Choroid plexus epithelial cell (primary cell): ENCODE measurements at regions not wholly inside any gene's neighbourhood (a gene's known extent, or its start where the extent isn't known, plus 50 kb on each side); places are given as distances from the start of the nearest gene placed in this dataset.

Experiments
- DNase-seq: peaks from one replicate; pipeline ENCODE4 v3.0.0-alpha.2; 2010; ENCODE audit warnings: low read depth
- H3K4me3 ChIP-seq: 2 replicates; pipeline ENCODE4 v1.5.1; 2011; ENCODE audit warnings: low read depth, mild to moderate bottlenecking, control low read depth, low read length, moderate library complexity
- TF ChIP-seq, protein P1 (sequence below): conservative IDR thresholded peaks from 2 replicates; pipeline ENCODE4 v1.5.1; 2011; ENCODE audit warnings: low read depth, mild to moderate bottlenecking, control low read depth, inconsistent platforms, low read length, moderate library complexity

- no peak for DNase-seq
- no peak overlapping the region for H3K4me3 ChIP-seq
- TF ChIP-seq, protein P1, sequence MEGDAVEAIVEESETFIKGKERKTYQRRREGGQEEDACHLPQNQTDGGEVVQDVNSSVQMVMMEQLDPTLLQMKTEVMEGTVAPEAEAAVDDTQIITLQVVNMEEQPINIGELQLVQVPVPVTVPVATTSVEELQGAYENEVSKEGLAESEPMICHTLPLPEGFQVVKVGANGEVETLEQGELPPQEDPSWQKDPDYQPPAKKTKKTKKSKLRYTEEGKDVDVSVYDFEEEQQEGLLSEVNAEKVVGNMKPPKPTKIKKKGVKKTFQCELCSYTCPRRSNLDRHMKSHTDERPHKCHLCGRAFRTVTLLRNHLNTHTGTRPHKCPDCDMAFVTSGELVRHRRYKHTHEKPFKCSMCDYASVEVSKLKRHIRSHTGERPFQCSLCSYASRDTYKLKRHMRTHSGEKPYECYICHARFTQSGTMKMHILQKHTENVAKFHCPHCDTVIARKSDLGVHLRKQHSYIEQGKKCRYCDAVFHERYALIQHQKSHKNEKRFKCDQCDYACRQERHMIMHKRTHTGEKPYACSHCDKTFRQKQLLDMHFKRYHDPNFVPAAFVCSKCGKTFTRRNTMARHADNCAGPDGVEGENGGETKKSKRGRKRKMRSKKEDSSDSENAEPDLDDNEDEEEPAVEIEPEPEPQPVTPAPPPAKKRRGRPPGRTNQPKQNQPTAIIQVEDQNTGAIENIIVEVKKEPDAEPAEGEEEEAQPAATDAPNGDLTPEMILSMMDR = no peak
Observed at GRCh38 chr7:142698429-142698828, 50.8 kb upstream of the PRSS1 start.

DNA sequence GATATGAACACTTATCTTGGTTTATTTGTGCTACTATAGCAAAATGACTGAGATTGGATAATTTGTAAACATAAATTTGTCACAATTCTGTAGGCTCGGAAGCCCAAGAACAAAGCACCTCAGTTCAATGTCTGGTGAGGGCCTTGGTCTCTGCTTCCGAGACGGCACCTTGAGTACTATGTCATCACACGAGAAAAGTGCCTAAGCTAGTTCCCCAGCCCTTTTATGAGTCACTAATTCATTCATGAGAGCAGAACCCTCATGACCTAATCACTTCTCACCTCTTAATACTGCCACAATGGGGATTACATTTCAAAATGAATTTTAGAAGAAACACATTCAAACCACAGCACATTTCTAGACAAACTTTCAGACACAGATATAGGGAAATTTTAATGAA lies 52.0 kb upstream of the PRSS1 start:
- no peak overlapping the region for H3K4me3 ChIP-seq
- DNase-seq = no peak
- TF ChIP-seq, protein P1 = no peak

DNA sequence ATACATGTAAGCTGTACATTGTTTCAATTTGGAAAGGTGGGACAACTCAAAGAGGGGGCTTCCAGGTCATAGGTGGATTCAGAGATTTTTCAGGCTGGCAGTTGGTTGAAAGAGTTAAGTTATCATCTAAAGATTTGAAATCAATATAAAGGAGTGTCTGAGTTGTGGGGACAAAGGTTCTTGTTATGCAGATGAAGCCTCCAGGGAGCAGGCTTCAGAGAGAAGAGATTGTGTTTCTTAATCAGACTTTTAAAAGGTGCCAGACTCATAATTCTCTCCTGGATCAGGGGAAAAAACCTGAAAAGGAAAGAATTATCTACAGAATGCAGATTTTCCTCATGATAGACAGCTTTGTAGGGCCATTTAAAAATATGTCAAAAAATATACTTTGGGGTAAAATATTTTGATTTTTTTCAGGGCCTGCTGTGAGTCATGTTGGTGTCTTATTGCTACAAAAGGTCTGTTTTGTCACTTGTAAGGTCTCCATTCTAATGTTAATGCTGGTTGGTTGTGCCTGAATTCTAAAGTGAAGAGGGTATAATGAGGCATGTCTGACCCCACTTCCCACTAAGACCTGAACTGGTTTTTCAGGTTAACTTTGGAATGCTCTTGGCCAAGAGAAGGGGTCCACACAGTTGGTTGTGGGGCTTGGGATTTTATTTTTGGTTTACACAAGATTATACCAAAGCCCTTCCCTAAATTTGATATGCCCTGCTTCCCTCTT lies 52.7 kb upstream of the PRSS1 start:
- H3K4me3 ChIP-seq = no peak overlapping the region
- TF ChIP-seq, protein P1 = no peak
- no peak for DNase-seq

- TF ChIP-seq, protein P1 = no peak
- DNase-seq = no peak
- no peak overlapping the region for H3K4me3 ChIP-seq
Observed at GRCh38 chr7:142693911-142694310, 55.4 kb upstream of the PRSS1 start.

DNA sequence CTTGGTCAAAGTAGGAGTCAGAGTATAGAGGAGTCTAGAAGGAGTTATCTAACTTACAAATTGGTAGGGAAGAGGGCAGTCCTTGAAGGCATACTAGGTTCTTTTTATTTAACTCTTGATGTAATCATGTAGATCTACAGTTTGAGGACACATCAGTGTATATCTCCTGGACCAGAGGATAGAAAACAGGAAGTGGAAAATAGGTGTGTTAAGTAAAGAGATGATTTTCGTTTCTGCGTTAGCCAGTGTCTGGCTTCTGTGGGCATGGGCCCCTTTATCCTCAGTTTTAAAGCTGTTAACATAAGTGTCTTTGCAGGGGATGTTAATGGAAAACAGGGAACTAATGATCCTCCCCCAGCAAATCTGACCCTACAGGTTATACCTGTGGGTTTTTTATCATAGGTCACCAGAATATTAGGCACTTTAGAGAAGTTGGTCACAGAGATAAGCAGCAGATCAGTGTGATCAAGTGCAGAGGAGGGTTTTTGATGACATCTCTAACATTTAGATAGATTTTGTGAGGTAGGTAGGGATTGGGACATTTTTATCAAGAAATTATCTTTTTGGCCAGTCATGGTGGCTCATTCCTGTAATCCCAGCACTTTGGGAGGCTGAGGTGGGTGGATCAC lies 58.6 kb upstream of the PRSS1 start:
- no peak for DNase-seq
- no peak overlapping the region for H3K4me3 ChIP-seq
- TF ChIP-seq, protein P1 = no peak

DNA sequence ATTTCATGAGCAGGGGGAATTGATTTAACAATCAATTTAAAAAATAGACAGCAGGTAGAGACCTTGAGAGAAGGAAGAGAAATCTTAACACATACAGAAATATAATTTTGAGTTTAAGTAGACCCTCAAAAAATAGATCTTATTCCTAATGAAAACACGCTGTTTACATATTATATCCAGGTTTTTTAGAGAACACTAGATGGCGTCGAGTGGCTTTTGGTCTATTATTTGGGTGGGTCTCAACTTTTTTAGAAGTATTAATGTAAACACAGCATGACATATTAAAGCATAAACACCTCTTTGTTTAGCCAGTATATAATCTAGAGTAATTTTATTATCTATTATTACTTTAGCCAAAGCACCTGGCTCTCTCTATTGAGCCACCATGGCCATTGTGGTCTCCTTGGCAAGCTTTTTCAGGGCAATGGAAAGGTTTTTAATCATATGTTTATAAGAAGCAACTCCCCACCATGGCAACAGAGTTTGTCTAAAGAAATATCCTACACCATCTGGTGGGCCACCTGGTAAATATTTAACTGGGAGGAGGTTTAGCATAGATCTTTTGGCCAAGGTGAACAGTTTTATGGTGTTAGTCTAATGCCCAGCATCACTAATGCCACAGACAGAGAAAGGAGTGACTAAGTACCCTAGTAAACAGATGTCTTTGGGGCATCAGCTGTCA lies 59.7 kb upstream of the PRSS1 start:
- H3K4me3 ChIP-seq = no peak overlapping the region
- DNase-seq = peak; percentile 8
- TF ChIP-seq, protein P1 = peak; percentile 34
